T47D (cell line): ENCODE measurements at regions not wholly inside any gene's neighbourhood (a gene's known extent, or its start where the extent isn't known, plus 50 kb on each side); places are given as distances from the start of the nearest gene placed in this dataset.
A peak's percentile ranks its signal among the peaks of the same experiment; 100 is the strongest.
"Not testable (repeated sequence)": the region's sequence is repeated elsewhere in the genome, so short reads cannot be mapped to it uniquely, and the experiment has no call there.

Experiments used
- DNase-seq, 2 experiments: peaks; one replicate each; pipeline versions ENCODE4 v3.0.0 to v3.0.0-alpha.2; 2011 to 2012; ENCODE audit warnings: low read depth in 1 of 2, low spot score in 1 of 2
- JUND ChIP-seq: IDR thresholded peaks from 2 replicates; pipeline ENCODE4 v1.6.1; 2012; ENCODE audit warnings: low read depth
- in situ Hi-C: cut with HindIII; loops from 2 replicates; pipeline ENCODE4 v1.10.0; 2016; ENCODE audit warnings: low sequenced_read_pairs, low pct_unique_long_range_greater_than_20kb

GRCh38 chr7:23913016-23913415 lies 203.0 kb downstream of the STK31 start:
- TF ChIP-seq JUND = no peak
- DNase-seq = no peak
- in situ Hi-C loops = no loop called here

GRCh38 chr7:23915236-23915635 lies 205.2 kb downstream of the STK31 start:
- TF ChIP-seq JUND = no peak
- in situ Hi-C loops = no loop called here
- DNase-seq = no peak

- in situ Hi-C loops = no loop called here
- DNase-seq = no peak
- TF ChIP-seq JUND = no peak
These were observed 208.3 kb downstream of the STK31 start for GRCh38 chr7:23918286-23918685.

- peak in 1 of 2 experiments; percentile 64 for DNase-seq
These were observed 208.8 kb downstream of the STK31 start for GRCh38 chr7:23918856-23919255.

GRCh38 chr7:23925088-23925487 lies 215.1 kb downstream of the STK31 start:
- no peak for TF ChIP-seq JUND
- no peak for DNase-seq
- in situ Hi-C loops = no loop called here

More at GRCh38 chr7:23918856-23919255, 208.8 kb downstream of the STK31 start:
- TF ChIP-seq JUND = no peak
- in situ Hi-C loops = no loop called here

GRCh38 chr7:23927709-23928417 lies 217.8 kb downstream of the STK31 start:
- in situ Hi-C loops = no loop called here
- DNase-seq = no peak
- no peak for TF ChIP-seq JUND

- in situ Hi-C loops = no loop called here
- DNase-seq = no peak
- no peak for TF ChIP-seq JUND
These were observed 218.4 kb downstream of the STK31 start for GRCh38 chr7:23928418-23928775.

- in situ Hi-C loops = no loop called here
- no peak for TF ChIP-seq JUND
- peak in 1 of 2 experiments; percentile 67 for DNase-seq
These were observed 220.3 kb downstream of the STK31 start for GRCh38 chr7:23930312-23930711.

- TF ChIP-seq JUND = no peak
- in situ Hi-C loops = no loop called here
- DNase-seq = peak in 1 of 2 experiments; percentile 32
These were observed 221.6 kb downstream of the STK31 start for GRCh38 chr7:23931633-23932032.

- TF ChIP-seq JUND = no peak
- in situ Hi-C loops = no loop called here
- no peak for DNase-seq
These were observed 228.2 kb downstream of the STK31 start for GRCh38 chr7:23938215-23938614.

- in situ Hi-C loops = no loop called here
- no peak for TF ChIP-seq JUND
- DNase-seq = peak; percentile 55 to 83
These were observed 229.0 kb downstream of the STK31 start for GRCh38 chr7:23938937-23939552.

- in situ Hi-C loops, DNase-seq: not testable (repeated sequence)
These were observed 229.7 kb downstream of the STK31 start for GRCh38 chr7:23939747-23940146.

- in situ Hi-C loops = no loop called here
- no peak for TF ChIP-seq JUND
- no peak for DNase-seq
These were observed 231.5 kb downstream of the STK31 start for GRCh38 chr7:23941551-23941950.

GRCh38 chr7:23942032-23942431 lies 232.0 kb downstream of the STK31 start:
- in situ Hi-C loops = no loop called here
- TF ChIP-seq JUND = no peak
- DNase-seq = no peak
